ENCODE measurements at regions not wholly inside any gene's neighbourhood (a gene's known extent, or its start where the extent isn't known, plus 50 kb on each side); places are given as distances from the start of the nearest gene placed in this dataset.

GRCh38 chr5:24712047-24712446, 67.3 kb upstream of the CDH10 start:
- DNase-seq (ENCODE audit: extremely low spot score): no peak
- CTCF ChIA-PET: no interaction called here
- TF ChIP-seq CTCF (IDR thresholded peaks at IDR 0.05; ENCODE audit: control extremely low read depth, extremely low read depth, low read depth, missing control alignments): no peak
- POLR2A ChIA-PET: no interaction called here

GRCh38 chr5:24703934-24704333, 59.2 kb upstream of the CDH10 start:
- ChIA-PET CTCF (interaction anchor here (1.1 kb wide), 1 partner anchor 12 kb away, joined by 3 read pairs; no protein-coding TSS in a partner anchor), POLR2A (no interaction called here)
- DNase-seq (ENCODE audit: extremely low spot score): no peak
- TF ChIP-seq CTCF (IDR thresholded peaks at IDR 0.05; ENCODE audit: control extremely low read depth, extremely low read depth, low read depth, missing control alignments): no peak
